HS-27A (cell line): ENCODE measurements at regions not wholly inside any gene's neighbourhood (a gene's known extent, or its start where the extent isn't known, plus 50 kb on each side); places are given as distances from the start of the nearest gene placed in this dataset.
A peak's percentile ranks its signal among the peaks of the same experiment; 100 is the strongest.

Experiments used
- DNase-seq: peaks from one replicate; pipeline ENCODE4 v3.0.0-alpha.2; 2012; ENCODE audit warnings: low read depth, missing footprints

- no peak for DNase-seq
Measured at GRCh38 chr9:108607607-108608006, 248.2 kb downstream of the ACTL7B start.

- DNase-seq, result no peak
Measured at GRCh38 chr9:108606401-108606800, 249.4 kb downstream of the ACTL7B start.

- DNase-seq, result no peak
Measured at GRCh38 chr9:108603141-108603540, 252.6 kb downstream of the ACTL7B start.

GRCh38 chr9:108600896-108601295 lies 254.9 kb downstream of the ACTL7B start:
- DNase-seq, result no peak

- no peak for DNase-seq
Measured at GRCh38 chr9:108599571-108599970, 256.2 kb downstream of the ACTL7B start.

- DNase-seq, result no peak
Measured at GRCh38 chr9:108591121-108591520, 264.7 kb downstream of the ACTL7B start.

- no peak for DNase-seq
Measured at GRCh38 chr9:108588246-108588645, 267.5 kb downstream of the ACTL7B start.

GRCh38 chr9:108586471-108587139 lies 269.2 kb downstream of the ACTL7B start:
- no peak for DNase-seq

GRCh38 chr9:108584860-108585259 lies 270.9 kb downstream of the ACTL7B start:
- DNase-seq, result no peak

- DNase-seq, result no peak
Measured at GRCh38 chr9:108582726-108583125, 273.1 kb downstream of the ACTL7B start.

GRCh38 chr9:108579757-108580439 lies 275.9 kb downstream of the ACTL7B start:
- peak; percentile 30 for DNase-seq

- DNase-seq, result no peak
Measured at GRCh38 chr9:108575276-108575675, 280.5 kb downstream of the ACTL7B start.

- DNase-seq, result no peak
Measured at GRCh38 chr9:108569624-108570023, 286.2 kb downstream of the ACTL7B start.

GRCh38 chr9:108568093-108568492 lies 287.7 kb downstream of the ACTL7B start:
- no peak for DNase-seq

- no peak for DNase-seq
Measured at GRCh38 chr9:108567571-108567970, 288.2 kb downstream of the ACTL7B start.

- peak; percentile 80 for DNase-seq
Measured at GRCh38 chr9:108565651-108566378, 290.0 kb downstream of the ACTL7B start.

GRCh38 chr9:108562176-108562575 lies 293.6 kb downstream of the ACTL7B start:
- no peak for DNase-seq

GRCh38 chr9:108559432-108559831 lies 296.4 kb downstream of the ACTL7B start:
- no peak for DNase-seq

GRCh38 chr9:108554831-108555230 lies 301.0 kb downstream of the ACTL7B start:
- no peak for DNase-seq

GRCh38 chr9:108553111-108553635 lies 302.6 kb downstream of the ACTL7B start:
- no peak for DNase-seq

- no peak for DNase-seq
Measured at GRCh38 chr9:108552459-108553040, 303.2 kb downstream of the ACTL7B start.

GRCh38 chr9:108551030-108551841 lies 304.6 kb downstream of the ACTL7B start:
- peak; percentile 77 for DNase-seq
